GM19467 (cell line): ENCODE measurements at regions not wholly inside any gene's neighbourhood (a gene's known extent, or its start where the extent isn't known, plus 50 kb on each side); places are given as distances from the start of the nearest gene placed in this dataset.

Experiments
- ATAC-seq: cut with Tn5 transposase; IDR thresholded peaks from one replicate; pipeline ENCODE4 v1.9.1; 2021; ENCODE audit warnings: mild to moderate bottlenecking, moderate library complexity; ENCODE audit not compliant: unreplicated experiment

DNA sequence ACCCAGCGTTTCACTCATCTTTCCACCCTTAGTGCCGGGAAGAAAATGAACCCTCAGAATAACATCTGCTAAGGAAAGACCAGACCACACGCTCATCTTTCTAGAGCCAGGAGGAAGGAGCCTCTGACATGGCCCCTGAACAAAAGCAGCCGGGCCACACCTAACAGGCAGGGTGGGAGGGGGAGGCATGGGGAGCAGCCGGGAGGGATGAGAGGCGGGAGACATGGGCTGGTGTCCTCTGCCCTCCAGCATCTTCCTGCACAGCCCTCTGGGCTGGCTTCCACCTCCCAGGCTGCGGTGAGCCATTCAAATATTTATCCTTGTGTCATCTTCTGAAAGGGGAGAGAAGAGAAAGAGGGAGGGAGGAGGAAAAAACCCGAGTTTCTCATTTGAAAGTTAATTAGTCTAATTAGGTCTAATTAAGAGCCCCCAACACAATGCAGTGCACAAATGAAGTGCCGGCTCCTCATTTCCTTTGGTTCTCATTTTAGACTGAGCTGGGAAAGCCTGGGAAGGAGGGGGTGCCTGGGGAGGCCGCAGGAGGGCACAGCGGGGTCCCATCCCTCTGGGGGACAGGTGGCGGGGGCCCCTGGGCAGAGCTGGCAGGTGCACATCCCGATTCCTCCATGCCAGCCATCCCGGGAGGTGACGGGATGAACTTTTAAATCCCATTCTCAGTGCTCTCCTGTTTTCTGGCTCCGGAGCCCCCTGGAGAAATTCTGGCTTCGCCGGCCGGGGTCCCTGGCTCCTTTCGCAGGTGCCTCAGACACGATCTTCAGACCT lies 90.5 kb downstream of the ENGASE start:
- ATAC-seq = no peak

DNA sequence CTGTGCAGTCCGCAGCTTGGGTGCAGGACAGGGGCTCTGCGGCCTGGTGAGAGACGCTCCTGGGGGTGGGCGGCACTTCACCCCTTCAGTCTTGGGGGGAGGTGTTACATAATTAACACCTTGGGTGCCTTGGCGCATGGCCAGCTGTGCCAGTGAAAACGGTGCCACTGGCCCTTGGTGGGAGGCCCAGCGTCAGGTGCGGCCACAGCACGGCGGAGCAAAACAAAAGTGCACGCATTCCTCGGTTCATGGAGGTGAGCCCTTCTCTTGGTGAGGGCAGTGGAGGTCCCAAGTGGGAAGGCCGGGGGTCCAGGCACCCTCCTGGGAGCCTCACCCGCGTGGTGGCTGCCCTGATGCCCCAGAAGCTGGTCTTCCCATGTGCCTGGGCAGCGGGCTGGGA lies 89.8 kb downstream of the ENGASE start:
- no peak for ATAC-seq

DNA sequence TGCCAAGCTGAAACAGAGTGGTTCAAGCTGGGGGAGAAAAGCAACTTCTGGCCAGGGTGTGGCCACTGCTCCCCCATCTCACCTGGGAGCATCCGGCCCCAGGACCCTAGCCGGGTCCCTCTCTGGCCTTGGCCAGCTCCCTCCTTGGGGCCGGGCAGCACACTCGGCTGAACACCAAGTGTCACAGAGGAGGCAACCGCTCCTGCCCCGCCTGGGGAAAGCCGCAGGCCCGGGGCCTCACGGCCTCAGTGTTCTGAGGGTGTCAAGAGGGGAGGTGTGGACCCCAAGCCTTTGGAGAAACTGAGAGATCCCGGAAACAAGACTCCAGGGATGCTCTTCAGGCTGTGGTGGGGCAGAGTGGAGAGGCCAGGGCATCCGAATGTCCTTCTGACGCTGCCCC lies 88.4 kb downstream of the ENGASE start:
- ATAC-seq = no peak

DNA sequence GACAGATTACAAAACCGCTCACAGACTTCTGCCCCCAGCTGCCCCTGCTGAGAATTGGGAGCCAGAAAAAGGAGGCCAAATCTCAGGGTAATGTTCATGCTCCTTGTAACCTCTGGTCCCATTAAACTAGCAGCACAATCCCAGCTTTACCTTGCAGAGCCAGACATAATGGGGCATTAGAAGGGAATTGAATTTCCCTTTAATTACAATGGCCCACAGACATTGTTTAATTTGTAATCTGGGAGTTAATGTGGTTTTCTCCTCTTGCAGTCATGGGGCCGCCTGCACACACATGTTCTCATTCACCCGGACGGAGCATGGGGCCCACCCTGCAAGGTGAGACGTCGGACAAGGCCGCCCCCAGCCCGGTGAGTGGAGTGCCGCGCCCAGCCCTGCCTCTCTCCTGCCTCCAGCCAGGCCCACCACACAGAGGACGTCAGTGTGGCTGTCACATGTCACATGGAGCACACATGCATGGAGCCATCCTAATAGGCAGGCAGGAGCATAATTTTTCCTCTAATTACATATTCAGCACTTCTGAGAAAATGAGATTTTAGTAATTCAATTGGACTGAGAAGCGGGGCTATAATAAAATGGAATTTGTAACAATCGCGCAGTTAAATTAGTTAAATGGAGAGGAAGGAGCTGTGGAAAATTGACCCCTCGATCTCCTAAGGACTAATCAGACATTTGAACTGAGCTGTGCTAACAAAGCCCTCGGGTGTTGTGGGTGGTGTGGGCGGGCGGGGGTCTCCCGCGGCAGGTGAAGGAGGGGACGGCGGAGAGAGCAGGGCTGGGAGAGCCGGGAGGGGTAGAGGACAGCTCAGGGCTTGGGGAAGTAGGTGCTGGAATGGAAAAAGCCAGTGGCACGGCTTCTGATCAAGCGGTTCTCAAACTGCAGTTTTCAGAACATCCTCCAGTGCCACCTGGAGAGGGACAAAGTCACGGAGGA lies 87.7 kb downstream of the ENGASE start:
- ATAC-seq = no peak

DNA sequence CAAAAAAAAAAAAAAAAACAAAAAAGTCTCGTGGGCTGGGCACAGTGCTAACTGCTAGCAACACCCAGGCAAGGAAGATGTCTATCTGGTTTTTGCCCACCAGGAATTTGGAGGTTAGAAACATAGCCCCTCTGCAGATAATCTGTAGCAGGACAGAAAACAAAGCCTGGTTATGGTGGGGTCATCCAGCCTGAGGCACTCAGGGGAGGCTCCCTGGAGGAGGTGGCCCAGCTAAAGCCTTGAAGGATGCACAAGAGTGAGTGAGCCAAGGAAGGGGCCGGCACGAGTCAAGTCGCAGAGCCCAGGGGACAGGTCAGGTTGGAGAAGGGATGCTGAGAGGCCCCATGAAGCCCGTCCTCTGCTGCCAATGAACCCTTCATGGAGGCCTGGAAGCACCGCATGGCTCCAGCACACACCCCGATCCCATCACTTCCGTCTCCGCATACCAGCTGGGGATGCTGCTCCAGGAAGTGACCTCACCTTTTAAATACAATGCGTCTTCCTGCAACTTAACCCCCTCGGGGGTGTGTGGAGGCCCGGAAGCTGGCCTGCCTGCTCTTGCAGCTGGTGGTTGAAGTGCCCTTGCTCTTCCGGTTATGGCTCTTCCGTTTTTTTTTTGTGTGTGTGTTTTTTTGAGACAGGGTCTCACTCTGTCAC lies 86.5 kb downstream of the ENGASE start:
- no peak for ATAC-seq

DNA sequence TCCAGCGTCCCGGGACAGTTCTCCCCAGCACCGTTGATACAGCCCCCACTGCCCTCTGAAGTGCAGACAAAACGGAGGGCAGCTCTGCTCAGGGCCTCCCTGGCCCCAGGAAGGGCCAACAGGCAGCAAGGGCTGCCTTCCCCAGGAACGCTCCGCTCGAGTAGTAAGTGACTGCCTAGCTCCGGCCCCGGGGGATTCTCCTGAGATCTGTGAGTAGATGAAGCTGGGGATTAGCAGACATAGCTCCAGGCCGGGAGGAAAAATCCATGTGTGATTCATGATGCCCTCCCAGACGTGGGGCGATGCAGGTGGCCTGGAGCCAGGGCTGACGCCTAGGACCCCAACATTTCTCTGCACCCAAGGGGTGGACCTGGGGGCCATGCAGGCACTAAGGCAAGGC lies 85.3 kb downstream of the ENGASE start:
- ATAC-seq = no peak

DNA sequence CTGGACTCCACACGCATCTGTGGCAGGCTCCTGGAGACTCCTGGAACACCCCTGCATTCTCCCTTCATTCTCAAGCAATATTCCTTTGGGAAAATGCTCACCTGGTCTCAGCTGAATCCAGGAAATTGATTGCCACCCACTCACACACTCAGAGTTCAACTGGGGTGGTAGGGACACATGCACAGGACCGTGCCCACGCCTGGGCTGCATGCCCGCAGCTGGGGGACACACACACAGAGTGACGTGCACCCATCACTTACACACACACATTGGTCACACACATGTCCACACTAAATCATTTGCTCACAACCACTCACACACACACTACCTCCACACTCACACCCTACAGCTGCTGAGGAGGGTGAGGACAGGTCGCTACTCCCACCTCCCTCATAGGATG lies 84.8 kb downstream of the ENGASE start:
- ATAC-seq = no peak

DNA sequence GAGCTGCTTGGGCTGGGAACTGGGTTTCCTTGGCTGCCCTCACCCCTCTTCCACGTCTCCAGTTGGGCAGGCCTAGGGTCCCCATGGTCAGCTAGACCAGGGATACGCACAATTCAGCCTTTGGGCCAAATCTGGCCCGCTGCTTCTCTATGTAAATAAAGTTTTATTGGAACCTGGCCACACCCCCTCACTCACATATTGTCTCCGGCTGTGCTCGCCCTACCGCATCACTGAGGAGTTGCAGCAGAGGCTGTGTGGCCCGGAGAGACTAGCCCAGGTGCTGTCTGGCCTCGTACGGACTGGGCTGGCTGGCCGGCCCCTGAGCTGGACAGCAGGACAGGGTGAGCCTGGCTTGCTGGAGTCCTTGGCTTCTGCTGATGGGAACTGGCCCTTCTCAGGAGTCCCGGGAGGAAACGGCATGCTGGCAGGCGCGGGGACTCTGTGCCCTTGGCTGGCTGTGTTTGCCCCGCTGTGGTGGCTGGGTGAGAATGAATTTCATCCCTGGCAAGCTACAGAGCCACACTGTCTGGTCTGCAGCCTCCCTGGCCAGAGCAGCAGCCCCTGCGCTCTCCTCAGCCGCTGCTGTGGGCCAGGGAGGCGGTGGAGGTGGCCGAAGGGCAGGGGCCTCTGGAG lies 82.0 kb downstream of the ENGASE start:
- ATAC-seq = no peak

DNA sequence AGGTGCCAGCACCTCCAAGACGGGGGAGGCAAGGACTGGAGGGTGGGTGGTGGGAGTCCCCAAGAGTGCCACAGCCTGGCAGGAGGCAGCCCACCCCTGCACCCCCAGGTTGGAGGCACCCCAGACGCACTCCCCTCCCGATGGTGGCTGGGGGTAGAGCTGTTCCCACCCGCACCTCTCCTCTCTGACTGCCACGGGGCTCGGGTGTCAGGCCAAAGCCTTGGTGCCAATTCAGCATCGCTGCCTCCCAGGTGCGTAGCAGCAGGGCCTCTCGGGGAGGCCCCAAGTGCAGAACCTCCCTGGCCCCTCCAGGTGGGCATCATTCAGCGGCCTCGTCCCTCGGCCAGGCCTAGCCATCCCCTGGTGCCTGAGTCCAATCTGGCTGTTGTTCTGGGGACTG lies 81.1 kb downstream of the ENGASE start:
- ATAC-seq = no peak

DNA sequence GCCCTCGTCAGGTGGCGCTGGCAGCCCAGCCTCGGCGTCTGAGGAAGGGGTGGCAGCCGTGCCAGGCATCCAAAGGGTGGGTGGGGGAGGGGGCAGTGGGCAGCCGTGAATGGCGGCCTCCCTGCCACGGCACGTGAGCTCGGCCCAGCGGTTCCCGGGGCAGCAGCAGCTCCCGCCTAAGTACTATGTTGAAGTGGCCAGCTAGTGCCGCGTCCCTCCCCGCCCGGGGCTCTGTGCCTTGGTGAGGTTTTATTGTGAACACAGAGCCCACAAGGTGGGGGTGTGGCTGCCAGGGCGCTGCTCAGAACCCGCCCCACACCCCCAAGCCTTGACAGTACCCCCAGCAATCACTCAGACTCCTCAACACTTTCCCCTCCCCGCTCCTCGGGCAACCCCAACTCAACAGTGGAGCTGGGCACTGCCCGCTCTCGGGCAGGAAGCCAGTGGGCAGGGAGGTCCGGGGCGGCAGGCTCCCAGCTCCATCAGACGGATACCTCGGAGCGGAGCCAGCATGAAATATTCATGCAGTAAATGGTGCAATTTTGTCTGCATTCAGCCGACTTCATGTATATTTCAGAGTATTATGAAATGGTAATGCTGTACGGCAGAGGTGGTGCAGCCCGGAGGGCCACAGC lies 80.4 kb downstream of the ENGASE start:
- ATAC-seq = no peak

DNA sequence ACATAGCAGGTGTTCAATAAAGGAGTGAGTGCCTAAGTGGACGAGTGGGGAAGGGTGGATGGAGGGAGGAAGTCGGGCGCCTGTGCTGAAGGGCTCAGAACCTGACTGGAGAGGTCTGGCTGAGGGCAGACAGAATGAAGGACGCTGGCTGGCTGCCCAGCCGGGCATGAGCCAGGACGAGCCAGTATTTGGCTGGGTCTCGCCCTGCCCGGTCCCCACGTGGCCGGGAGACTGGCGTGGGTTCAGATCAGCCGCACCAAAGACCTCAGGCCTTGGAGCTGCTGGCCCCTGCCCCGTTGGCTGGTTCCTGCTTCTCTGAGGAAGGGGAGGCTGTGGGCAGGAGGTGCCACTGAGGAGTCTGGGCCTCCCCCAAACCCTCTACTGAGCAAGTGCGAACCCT lies 79.8 kb downstream of the ENGASE start:
- no peak for ATAC-seq

DNA sequence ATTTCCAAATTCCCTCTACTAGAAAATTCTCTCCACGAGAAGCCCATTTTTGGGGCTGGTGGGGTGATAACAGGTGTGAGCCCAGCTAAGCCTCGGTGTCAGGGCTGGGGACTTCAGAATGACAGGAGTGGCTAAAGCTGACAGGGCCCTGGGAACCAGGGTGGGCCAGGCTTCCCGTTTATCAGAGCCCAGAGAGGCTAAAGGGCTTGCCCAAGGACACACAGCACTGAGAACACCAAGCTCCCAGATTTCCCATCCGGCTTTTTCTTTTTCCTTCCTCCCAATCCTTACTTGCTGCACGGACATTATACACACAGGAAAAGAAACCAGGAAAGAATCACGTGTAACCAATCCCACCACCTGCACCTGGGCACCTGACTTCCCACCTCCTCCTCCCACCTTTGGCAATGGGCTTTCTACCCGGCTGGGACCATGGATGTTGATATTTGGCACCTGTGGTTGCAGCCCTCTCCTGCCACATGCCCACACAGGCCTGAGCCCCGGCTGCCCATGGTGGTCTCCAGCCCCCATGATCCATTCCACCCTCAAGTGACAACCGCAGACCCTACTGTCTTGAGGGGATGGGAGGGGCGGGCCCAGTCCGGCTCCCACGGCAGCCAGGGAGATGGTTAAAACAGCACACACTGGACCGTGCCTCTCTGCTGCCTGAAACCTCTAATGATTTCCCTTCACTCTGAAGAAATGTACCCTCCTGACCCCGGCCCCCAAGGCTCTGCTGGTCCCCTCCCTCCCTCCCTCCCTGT lies 78.9 kb downstream of the ENGASE start:
- ATAC-seq = no peak

DNA sequence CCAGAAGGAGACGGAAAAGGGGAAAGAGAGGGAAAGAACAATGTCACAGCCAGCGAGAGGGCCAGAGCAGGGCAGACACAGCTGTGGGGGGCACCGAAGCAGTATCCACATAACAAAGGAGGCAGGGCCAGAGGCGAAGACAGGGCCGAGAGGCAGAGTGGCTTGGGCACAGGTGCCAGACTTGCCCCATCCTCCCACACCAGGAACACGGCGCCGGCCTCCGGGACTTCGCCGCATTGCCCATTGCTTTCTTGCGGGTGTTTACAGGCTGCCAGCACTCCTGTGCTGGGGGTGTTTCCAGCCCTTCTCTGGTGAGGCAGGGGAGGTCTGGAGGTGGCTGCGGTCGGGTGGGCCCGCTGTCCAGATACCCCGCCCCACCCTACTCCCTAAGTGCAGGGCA lies 78.0 kb downstream of the ENGASE start:
- no peak for ATAC-seq

DNA sequence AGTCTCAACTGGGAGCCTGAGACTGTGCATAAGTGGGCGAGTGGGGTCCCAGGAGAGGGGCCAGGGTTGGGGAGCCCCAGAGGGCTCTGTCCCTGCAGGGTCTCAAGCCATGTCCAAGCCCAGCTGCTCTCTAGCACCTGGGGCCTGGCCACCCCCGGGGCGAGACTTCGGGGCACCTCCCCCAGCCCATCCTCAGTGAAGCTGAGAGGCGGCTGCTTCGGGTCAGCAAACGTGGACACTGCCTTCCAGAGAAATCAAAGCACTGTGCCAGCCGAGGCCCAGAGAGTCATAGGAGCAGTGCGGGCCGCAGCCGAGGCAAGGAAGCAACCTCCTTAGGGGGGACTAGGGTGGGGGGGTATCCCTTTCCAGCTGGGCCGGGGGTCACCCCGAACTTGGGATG lies 77.5 kb downstream of the ENGASE start:
- no peak for ATAC-seq

DNA sequence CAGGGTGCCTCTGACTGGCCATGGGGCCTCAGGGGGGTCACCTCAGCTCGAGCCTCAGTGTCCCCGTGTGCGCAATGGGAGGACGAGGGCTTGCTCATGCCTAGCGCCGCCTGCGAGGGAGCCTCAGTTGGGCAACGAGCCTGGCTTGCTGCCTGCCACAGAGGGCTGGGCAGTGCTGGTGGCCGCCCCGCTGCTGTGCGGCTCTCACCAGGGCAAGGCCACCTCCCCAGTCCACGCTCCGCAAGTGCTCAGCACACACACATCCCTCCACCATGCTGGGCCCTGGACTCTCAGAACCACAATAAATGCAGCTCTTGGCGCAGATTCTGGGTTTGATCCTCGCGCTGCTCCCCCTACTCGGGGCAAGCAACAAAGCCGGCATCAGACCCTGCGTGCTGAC lies 76.2 kb downstream of the ENGASE start:
- no peak for ATAC-seq

DNA sequence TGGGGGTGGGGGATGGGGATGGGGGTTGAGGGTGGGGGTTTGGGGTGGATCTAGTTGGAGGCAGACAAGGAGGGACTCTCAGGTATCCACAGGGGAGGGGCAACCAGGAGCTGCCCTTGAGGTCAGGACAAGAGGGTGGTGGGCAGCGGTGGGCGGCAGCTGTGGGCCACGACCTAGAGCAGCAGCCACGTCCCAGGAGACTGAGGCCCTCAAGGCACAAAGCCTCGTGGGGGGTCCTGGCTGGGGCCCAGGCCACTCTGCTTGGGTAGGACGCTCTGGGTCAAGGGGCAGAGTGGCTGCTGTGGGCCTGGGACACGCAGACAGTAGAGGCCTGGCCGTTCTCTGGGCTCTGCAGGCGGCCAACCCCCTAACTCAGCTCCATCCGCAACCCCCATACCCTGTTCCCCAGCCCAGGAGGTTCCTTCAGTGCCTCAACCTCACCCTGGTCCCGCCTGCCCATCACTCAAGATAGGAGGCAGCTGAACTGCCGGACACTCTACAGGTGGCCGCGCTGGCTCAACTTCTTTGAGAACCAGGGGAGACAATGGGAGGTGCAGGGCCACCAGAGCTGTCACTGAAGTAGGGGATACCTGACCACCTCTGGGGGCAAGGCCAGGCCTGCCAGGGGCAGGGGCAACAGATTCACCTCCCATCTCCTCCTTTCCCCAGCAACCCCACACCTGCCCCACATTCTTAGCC lies 75.6 kb downstream of the ENGASE start:
- ATAC-seq = no peak

DNA sequence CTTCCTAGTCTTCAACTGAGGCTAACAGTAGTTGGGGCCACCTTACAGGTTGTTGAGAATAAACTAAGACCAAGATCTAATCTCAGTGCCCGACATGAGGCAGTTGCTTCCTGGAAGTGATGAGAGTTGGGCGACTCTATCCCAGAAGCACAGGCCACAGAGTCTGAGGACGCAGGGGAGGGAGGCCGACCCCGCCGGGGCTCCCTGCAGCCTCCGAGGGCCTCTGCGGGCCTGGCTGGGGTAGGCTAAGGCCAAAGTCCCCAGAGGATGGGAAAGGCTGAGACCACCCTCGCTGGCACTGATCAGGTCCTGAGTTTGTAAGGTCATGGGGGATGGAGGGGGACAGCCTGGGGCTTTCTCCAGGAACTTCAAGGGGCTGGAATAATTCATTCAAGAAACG lies 74.0 kb downstream of the ENGASE start:
- ATAC-seq = no peak

DNA sequence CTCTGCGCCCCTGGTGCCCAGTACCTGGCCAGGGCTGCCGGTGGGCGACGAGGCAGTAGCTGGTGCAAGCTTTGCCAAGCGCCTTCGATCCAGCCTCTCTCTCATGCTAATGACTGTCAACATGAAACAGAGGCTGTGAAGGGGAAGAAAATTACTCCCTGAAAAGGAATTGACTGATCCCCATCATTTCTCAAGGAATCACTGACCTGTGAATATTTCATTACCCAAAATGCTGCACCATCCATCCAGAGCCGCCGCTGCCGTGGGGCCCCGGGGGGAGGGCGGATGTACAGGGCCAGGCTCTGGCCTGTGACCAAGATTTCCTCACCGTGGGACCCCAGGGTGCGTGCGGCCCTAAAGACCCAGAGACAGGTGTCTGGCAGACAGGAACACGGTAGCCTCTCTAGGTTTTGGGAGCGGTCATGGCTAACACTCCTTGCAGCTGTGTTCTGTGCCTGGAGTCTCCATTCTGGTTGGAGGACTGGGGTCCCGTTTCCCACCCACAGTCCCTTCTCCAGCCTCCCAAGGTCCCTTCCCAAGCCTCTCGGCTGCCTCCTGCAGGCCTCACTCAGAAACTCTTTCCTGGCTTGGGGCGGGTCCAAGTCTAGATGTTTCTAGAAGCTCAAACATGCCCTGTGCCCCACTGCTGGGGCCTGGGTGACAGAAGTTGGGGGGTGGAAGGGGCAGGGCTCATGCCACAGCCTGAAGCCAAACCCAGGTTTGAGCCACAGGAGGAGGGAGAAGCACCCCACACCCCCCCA lies 73.3 kb downstream of the ENGASE start:
- ATAC-seq = no peak

DNA sequence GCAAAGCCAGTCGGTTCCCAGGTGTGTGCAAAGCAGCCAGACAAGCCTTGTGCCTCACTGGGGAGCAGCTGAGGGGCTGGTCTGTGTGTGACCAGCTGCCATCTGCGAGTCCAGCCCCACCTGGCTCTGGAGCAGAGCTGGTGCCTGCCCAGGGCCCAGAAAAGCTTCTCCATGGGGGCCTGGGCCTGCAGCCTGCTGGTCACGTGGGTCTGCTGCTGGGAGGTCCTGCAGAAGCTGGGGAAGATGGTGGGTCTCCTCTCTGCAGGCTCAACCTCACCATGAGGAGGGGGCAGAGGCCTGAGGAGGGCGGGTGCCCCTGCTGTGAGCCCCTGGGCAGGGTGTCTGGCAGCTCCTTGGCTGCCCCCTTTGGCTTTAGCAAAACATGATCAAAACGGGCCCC lies 71.9 kb downstream of the ENGASE start:
- ATAC-seq = no peak
